Dermis blood vessel endothelial cell (primary cell): ENCODE measurements at regions not wholly inside any gene's neighbourhood (a gene's known extent, or its start where the extent isn't known, plus 50 kb on each side); places are given as distances from the start of the nearest gene placed in this dataset.

Experiments used
- DNase-seq: peaks from one replicate; pipeline ENCODE4 v3.0.0; 2010

GRCh38 chr13:74084375-74084935 is 49.7 kb downstream of the KLF12 start:
- DNase-seq, result peak; percentile 44

- DNase-seq, result no peak
Measured at GRCh38 chr13:74082741-74083160, 51.5 kb downstream of the KLF12 start.

- DNase-seq, result no peak
Measured at GRCh38 chr13:74080762-74081161, 53.4 kb downstream of the KLF12 start.

- DNase-seq, result no peak
Measured at GRCh38 chr13:74077792-74078191, 56.4 kb downstream of the KLF12 start.

- no peak for DNase-seq
Measured at GRCh38 chr13:74077375-74077774, 56.8 kb downstream of the KLF12 start.

- DNase-seq, result peak; percentile 56
Measured at GRCh38 chr13:74074723-74075122, 59.5 kb downstream of the KLF12 start.

- peak; percentile 41 for DNase-seq
Measured at GRCh38 chr13:74073274-74073673, 60.9 kb downstream of the KLF12 start.

GRCh38 chr13:74070513-74070912 is 63.7 kb downstream of the KLF12 start:
- no peak for DNase-seq

- DNase-seq, result no peak
Measured at GRCh38 chr13:74070065-74070464, 64.1 kb downstream of the KLF12 start.

GRCh38 chr13:74068471-74068870 is 65.7 kb downstream of the KLF12 start:
- DNase-seq, result no peak

GRCh38 chr13:74067818-74068217 is 66.4 kb downstream of the KLF12 start:
- DNase-seq, result no peak

- DNase-seq, result no peak
Measured at GRCh38 chr13:74066937-74067336, 67.3 kb downstream of the KLF12 start.

GRCh38 chr13:74064805-74065312 is 69.3 kb downstream of the KLF12 start:
- DNase-seq, result no peak

GRCh38 chr13:74063533-74064100 is 70.6 kb downstream of the KLF12 start:
- no peak for DNase-seq

- DNase-seq, result peak; percentile 44
Measured at GRCh38 chr13:74062933-74063332, 71.3 kb downstream of the KLF12 start.

GRCh38 chr13:74061926-74062595 is 72.1 kb downstream of the KLF12 start:
- DNase-seq, result peak; percentile 23

GRCh38 chr13:74056801-74057542 is 77.2 kb downstream of the KLF12 start:
- DNase-seq, result no peak

GRCh38 chr13:74052402-74052928 is 81.7 kb downstream of the KLF12 start:
- DNase-seq, result no peak

- DNase-seq, result no peak
Measured at GRCh38 chr13:74048756-74049155, 85.4 kb downstream of the KLF12 start.

- peak; percentile 30 for DNase-seq
Measured at GRCh38 chr13:74047931-74048600, 86.1 kb downstream of the KLF12 start.

- no peak for DNase-seq
Measured at GRCh38 chr13:74046431-74046830, 87.8 kb downstream of the KLF12 start.

- DNase-seq, result no peak
Measured at GRCh38 chr13:74045583-74045982, 88.6 kb downstream of the KLF12 start.

- DNase-seq, result no peak
Measured at GRCh38 chr13:74043237-74043636, 91.0 kb downstream of the KLF12 start.
